MM.1S (cell line): ENCODE measurements at regions not wholly inside any gene's neighbourhood (a gene's known extent, or its start where the extent isn't known, plus 50 kb on each side); places are given as distances from the start of the nearest gene placed in this dataset.

ENCODE experiments used
- DNase-seq: peaks from one replicate; pipeline ENCODE4 v3.0.0-alpha.2; 2015
- H2AFZ ChIP-seq: fragments of 300-600 bp; sonication (generic); 2 replicates; pipeline ENCODE4 v1.6.0; 2016; ENCODE audit warnings: antibody characterized with exemption, low read length
- H3F3A ChIP-seq: fragments of 300-600 bp; sonication (generic); 2 replicates; pipeline ENCODE4 v1.6.1; 2016; ENCODE audit warnings: mild to moderate bottlenecking, antibody characterized with exemption, low read length, moderate library complexity, mixed read lengths; ENCODE audit not compliant: insufficient read depth
- H3K27ac ChIP-seq: fragments of 300-600 bp; sonication (generic); 2 replicates; pipeline ENCODE4 v1.5.1; 2016; ENCODE audit warnings: mild to moderate bottlenecking, low read length
- H3K27me3 ChIP-seq: fragments of 300-600 bp; sonication (generic); replicated peaks from 2 replicates; pipeline ENCODE4 v1.6.0; 2016; ENCODE audit warnings: low read length; ENCODE audit not compliant: insufficient read depth
- H3K36me3 ChIP-seq: fragments of 300-600 bp; sonication (generic); replicated peaks from 2 replicates; pipeline ENCODE4 v1.6.1; 2016; ENCODE audit warnings: mild to moderate bottlenecking, low read length, mixed read lengths; ENCODE audit not compliant: insufficient read depth
- H3K4me1 ChIP-seq: fragments of 300-600 bp; sonication (generic); 2 replicates; pipeline ENCODE4 v1.6.1; 2016; ENCODE audit warnings: low read length, mixed read lengths
- H3K4me2 ChIP-seq: fragments of 300-600 bp; sonication (generic); 2 replicates; pipeline ENCODE4 v1.6.0; 2016; ENCODE audit warnings: low read depth, low read length
- H3K4me3 ChIP-seq: fragments of 300-600 bp; sonication (generic); 2 replicates; pipeline ENCODE4 v1.5.1; 2016; ENCODE audit warnings: low read length, mixed read lengths
- H3K79me2 ChIP-seq: fragments of 300-600 bp; sonication (generic); 2 replicates; pipeline ENCODE4 v1.6.1; 2016; ENCODE audit warnings: mixed run types, low read length, mixed read lengths
- H3K9ac ChIP-seq: fragments of 300-600 bp; sonication (generic); 2 replicates; pipeline ENCODE4 v1.6.1; 2016; ENCODE audit warnings: low read length, mixed read lengths
- H3K9me2 ChIP-seq: fragments of 300-600 bp; sonication (generic); replicated peaks from 2 replicates; pipeline ENCODE4 v1.6.1; 2016; ENCODE audit warnings: mild to moderate bottlenecking, low read length, mixed read lengths; ENCODE audit not compliant: insufficient read depth
- H3K9me3 ChIP-seq: fragments of 300-600 bp; sonication (generic); replicated peaks from 2 replicates; pipeline ENCODE4 v1.6.1; 2016; ENCODE audit warnings: mild to moderate bottlenecking, low read length, mixed read lengths; ENCODE audit not compliant: insufficient read depth
- H4K20me1 ChIP-seq: fragments of 300-600 bp; sonication (generic); 2 replicates; pipeline ENCODE4 v1.6.1; 2016; ENCODE audit warnings: mild to moderate bottlenecking, low read length, moderate library complexity, mixed read lengths; ENCODE audit not compliant: insufficient read depth
- EZH2 ChIP-seq: fragments of 300-600 bp; sonication (generic); optimal IDR thresholded peaks from 2 replicates; pipeline ENCODE3; 2017; ENCODE audit warnings: low read depth, mild to moderate bottlenecking, antibody characterized with exemption, low read length, mixed read lengths
- EZH2phosphoT487 ChIP-seq: fragments of 300-600 bp; sonication (generic); IDR thresholded peaks from 2 replicates; pipeline ENCODE4 v1.6.1; 2018; ENCODE audit warnings: antibody characterized with exemption, low read length
- TF ChIP-seq, protein P1 (sequence below): fragments of 300-600 bp; sonication (generic); IDR thresholded peaks from 2 replicates; pipeline ENCODE4 v1.5.1; 2016; ENCODE audit warnings: antibody characterized with exemption, low read length, mixed read lengths

DNA sequence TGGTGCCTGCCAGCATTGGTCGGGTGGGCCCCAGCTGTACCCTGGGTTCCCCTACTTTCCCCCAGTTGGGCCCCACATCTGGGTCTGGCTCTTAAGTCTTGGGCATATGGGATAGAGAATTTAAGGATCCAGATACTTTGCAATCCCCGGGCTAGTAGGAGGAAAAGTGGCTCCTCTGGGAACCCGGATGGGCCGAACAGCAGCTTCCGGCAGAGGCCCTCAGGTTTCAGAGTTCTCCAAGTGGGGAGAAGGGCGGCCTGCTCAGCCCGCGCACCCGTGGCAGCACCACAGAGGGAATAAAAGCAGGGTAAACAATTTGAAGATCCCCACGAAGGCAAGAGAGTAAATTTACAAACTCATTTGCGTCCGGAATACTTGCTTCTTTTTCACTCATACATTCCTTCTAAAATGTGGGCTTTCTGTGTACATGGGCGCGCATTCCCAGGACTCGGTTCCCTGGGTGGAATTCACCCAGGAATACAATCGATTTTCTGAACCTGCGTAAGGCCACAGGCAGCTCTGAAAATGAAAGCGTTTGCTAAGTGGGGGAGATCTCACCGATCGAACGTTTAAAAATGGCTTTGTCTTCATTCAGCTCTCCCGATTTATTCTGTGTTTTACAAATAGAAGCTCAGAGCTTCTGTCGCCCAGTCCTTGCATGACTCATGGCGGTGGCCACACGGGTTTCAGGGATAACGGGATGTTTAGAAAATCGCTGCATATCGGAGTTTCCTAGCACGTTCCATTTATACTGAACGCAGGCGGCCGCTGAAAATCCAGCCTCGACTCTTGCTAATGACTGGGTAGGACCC is 74.0 kb upstream of the POLG start:
- H3K9me3 ChIP-seq = no peaks in the 10 kb centered on the region
- H3K4me1 ChIP-seq = no peaks in the 10 kb centered on the region
- H3K36me3 ChIP-seq = no peaks in the 10 kb centered on the region
- H4K20me1 ChIP-seq = no peaks in the 10 kb centered on the region
- no peak overlapping the region for H3K4me3 ChIP-seq
- DNase-seq = no peak
- H3K27me3 ChIP-seq = no peaks in the 10 kb centered on the region
- H3K9ac ChIP-seq = no peak overlapping the region
- H3K27ac ChIP-seq = no peak overlapping the region
- TF ChIP-seq EZH2phosphoT487 (no peak), EZH2 (no peak)
- TF ChIP-seq, protein P1, sequence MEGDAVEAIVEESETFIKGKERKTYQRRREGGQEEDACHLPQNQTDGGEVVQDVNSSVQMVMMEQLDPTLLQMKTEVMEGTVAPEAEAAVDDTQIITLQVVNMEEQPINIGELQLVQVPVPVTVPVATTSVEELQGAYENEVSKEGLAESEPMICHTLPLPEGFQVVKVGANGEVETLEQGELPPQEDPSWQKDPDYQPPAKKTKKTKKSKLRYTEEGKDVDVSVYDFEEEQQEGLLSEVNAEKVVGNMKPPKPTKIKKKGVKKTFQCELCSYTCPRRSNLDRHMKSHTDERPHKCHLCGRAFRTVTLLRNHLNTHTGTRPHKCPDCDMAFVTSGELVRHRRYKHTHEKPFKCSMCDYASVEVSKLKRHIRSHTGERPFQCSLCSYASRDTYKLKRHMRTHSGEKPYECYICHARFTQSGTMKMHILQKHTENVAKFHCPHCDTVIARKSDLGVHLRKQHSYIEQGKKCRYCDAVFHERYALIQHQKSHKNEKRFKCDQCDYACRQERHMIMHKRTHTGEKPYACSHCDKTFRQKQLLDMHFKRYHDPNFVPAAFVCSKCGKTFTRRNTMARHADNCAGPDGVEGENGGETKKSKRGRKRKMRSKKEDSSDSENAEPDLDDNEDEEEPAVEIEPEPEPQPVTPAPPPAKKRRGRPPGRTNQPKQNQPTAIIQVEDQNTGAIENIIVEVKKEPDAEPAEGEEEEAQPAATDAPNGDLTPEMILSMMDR = no peak
- H3F3A ChIP-seq = no peaks in the 10 kb centered on the region
- no peak overlapping the region for H3K4me2 ChIP-seq
- H3K9me2 ChIP-seq = no peaks in the 10 kb centered on the region
- H3K79me2 ChIP-seq = no peaks in the 10 kb centered on the region
- H2AFZ ChIP-seq = no peak overlapping the region

DNA sequence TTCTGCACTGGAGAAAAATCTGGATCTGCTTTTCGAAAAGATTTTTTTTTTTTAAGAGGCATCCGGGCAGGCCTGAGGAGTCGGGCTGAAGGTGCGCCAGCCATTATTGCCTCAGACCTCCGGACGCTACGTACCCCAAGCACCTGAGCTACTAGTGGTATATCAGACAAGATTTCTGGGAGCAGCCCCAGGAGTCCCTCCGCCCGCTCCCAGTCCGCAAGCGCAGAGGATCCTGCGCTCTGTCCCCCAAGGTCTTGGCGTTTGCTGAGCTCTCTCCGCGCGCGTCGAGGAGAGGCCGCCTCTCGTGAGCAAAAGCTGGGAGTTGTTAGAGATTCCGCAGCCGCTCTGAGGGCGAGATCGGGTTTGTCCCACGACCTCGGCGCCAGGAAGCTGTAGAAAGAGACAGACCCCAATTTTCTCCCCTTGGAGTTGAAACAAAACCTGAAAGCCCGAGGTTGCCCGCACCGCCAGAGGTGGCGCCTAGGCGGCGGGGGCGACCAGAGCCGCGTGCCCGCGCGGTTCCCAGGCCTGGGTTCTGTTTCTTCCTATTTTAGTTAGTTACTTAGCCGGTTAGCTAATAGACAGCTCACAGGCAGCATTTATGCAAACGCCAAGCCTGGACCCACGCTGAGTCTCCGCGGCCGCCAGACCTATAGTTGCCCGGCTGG is 72.5 kb upstream of the POLG start:
- peaks cover 5% of the 10 kb centered on the region for H3K4me1 ChIP-seq
- TF ChIP-seq EZH2phosphoT487 = no peak
- no peak for TF ChIP-seq EZH2
- TF ChIP-seq, protein P1 = no peak
- H3K4me2 ChIP-seq = no peak overlapping the region
- H3K4me3 ChIP-seq = no peak overlapping the region
- H3K9me3 ChIP-seq = no peaks in the 10 kb centered on the region
- peaks cover 6% of the 10 kb centered on the region for H3K79me2 ChIP-seq
- H3K36me3 ChIP-seq = no peaks in the 10 kb centered on the region
- H3K9ac ChIP-seq = no peak overlapping the region
- H3K27ac ChIP-seq = no peak overlapping the region
- peaks cover 1% of the 10 kb centered on the region; the same call in 1 of the 2 replicates for H3F3A ChIP-seq
- DNase-seq = no peak
- H4K20me1 ChIP-seq = no peaks in the 10 kb centered on the region
- no peaks in the 10 kb centered on the region for H3K9me2 ChIP-seq
- H3K27me3 ChIP-seq = no peaks in the 10 kb centered on the region
- no peak overlapping the region for H2AFZ ChIP-seq

- no peaks in the 10 kb centered on the region for H3K36me3 ChIP-seq
- H3K27me3 ChIP-seq = no peaks in the 10 kb centered on the region
- TF ChIP-seq, protein P1 = no peak
- TF ChIP-seq EZH2phosphoT487 (no peak), EZH2 (no peak)
- H3K9ac ChIP-seq = no peak overlapping the region
- H3K4me3 ChIP-seq = no peak overlapping the region
- no peaks in the 10 kb centered on the region for H3K9me2 ChIP-seq
- H4K20me1 ChIP-seq = no peaks in the 10 kb centered on the region
- H3K4me2 ChIP-seq = no peak overlapping the region
- H3K79me2 ChIP-seq = peaks cover 6% of the 10 kb centered on the region
- no peaks in the 10 kb centered on the region for H3K9me3 ChIP-seq
- H2AFZ ChIP-seq = no peak overlapping the region
- H3F3A ChIP-seq = peaks cover 7% of the 10 kb centered on the region
- DNase-seq = no peak
- no peak overlapping the region for H3K27ac ChIP-seq
- peaks cover 8% of the 10 kb centered on the region for H3K4me1 ChIP-seq
Observed at GRCh38 chr15:89406218-89406939, 71.8 kb upstream of the POLG start.
